WERI-Rb-1 (cell line): ENCODE measurements at regions not wholly inside any gene's neighbourhood (a gene's known extent, or its start where the extent isn't known, plus 50 kb on each side); places are given as distances from the start of the nearest gene placed in this dataset.

Experiments used
- DNase-seq: peaks from one replicate; pipeline ENCODE4 v3.0.0-alpha.2; 2020
- H3K27ac ChIP-seq: fragments of 250-450 bp; sonication (Bioruptor Pico); 2 replicates; pipeline ENCODE4 v1.5.1; 2020; ENCODE audit warnings: mild to moderate bottlenecking, moderate library complexity
- H3K27me3 ChIP-seq: fragments of 250-450 bp; sonication (Bioruptor Pico); 2 replicates; pipeline ENCODE4 v1.5.1; 2021; ENCODE audit warnings: mild to moderate bottlenecking, low read depth, moderate library complexity; ENCODE audit not compliant: insufficient read depth, severe bottlenecking
- H3K36me3 ChIP-seq: fragments of 250-450 bp; sonication (Bioruptor Pico); 2 replicates; pipeline ENCODE4 v1.5.1; 2020; ENCODE audit warnings: mild to moderate bottlenecking, moderate library complexity
- H3K4me3 ChIP-seq: 2 replicates; pipeline ENCODE4 v1.5.1; 2011; ENCODE audit warnings: low read depth, mild to moderate bottlenecking, control low read depth, low read length
- H3K9me3 ChIP-seq: fragments of 250-450 bp; sonication (Bioruptor Pico); 2 replicates; pipeline ENCODE4 v1.5.1; 2021; ENCODE audit warnings: mild to moderate bottlenecking, moderate library complexity; ENCODE audit not compliant: severe bottlenecking
- TF ChIP-seq, protein P1 (sequence below): IDR thresholded peaks from 2 replicates; pipeline ENCODE4 v1.5.1; 2011; ENCODE audit warnings: low read depth, mild to moderate bottlenecking, control low read depth, inconsistent platforms, low read length

DNA sequence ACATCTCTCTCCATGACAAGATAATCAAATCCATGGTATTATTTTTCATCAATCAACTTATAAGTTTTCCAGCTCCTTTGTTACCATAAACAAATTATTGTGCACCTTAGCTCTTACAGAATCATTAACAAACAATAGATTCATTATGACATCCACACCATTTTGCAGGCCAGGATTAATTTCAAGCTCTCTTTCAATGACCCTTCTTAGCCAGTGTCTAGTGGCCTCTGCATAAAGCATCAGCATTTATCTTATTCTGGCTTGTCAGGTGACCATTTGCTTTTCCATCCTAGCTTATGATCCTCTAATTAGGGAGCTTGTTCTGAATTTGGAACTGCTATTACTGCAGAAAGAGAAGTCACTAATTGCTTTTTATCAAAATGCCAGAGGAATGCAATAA lies 806.2 kb upstream of the CHAC2 start:
- TF ChIP-seq, protein P1, sequence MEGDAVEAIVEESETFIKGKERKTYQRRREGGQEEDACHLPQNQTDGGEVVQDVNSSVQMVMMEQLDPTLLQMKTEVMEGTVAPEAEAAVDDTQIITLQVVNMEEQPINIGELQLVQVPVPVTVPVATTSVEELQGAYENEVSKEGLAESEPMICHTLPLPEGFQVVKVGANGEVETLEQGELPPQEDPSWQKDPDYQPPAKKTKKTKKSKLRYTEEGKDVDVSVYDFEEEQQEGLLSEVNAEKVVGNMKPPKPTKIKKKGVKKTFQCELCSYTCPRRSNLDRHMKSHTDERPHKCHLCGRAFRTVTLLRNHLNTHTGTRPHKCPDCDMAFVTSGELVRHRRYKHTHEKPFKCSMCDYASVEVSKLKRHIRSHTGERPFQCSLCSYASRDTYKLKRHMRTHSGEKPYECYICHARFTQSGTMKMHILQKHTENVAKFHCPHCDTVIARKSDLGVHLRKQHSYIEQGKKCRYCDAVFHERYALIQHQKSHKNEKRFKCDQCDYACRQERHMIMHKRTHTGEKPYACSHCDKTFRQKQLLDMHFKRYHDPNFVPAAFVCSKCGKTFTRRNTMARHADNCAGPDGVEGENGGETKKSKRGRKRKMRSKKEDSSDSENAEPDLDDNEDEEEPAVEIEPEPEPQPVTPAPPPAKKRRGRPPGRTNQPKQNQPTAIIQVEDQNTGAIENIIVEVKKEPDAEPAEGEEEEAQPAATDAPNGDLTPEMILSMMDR: no peak
- Histone ChIP-seq H3K27me3 (no peaks in the 10 kb centered on the region), H3K36me3 (no peaks in the 10 kb centered on the region), H3K4me3 (no peak overlapping the region), H3K9me3 (no peaks in the 10 kb centered on the region), H3K27ac (no peak overlapping the region)
- DNase-seq: no peak

DNA sequence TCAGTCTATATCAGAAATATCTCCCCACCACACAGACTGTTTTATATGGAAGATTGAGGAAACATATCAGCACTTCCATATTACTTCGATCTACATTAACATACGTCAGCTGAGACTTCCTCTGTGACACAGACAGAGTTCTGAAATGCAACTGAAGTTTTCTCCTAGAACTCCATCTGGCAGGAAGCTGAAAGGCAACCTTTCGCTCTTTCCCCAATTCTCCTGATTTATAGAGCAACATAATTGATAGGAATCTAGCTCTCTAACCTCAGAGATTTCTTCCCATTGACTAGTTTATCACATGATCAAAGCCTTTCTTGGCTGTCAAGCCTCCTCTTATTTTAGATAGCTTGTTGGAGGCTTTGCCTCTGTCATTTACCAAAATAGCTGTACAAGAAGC lies 806.7 kb upstream of the CHAC2 start:
- TF ChIP-seq, protein P1: no peak
- Histone ChIP-seq H3K27me3 (no peaks in the 10 kb centered on the region), H3K4me3 (no peak overlapping the region), H3K27ac (no peak overlapping the region), H3K9me3 (no peaks in the 10 kb centered on the region), H3K36me3 (no peaks in the 10 kb centered on the region)
- no peak for DNase-seq

DNA sequence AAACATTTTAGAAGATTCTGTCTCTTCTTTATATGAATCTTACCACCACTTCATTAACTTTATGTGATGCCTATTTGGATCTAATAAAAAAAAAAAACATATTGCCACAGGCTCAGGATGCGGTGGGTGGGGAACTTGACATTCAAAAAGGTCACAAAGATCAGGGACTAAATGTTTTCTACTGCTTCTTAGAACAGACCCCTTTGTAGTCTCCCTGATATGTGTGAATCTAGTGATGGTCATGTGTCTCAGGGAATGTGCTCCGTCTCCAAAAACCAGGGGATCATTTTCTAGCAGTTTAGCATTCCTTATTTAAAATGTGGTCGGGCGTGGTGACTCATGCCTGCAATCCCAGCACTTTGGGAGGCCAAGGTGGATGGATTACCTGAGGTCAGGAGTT lies 807.8 kb upstream of the CHAC2 start:
- TF ChIP-seq, protein P1: no peak
- H3K27me3 ChIP-seq: no peaks in the 10 kb centered on the region
- no peak for DNase-seq
- H3K27ac ChIP-seq: no peak overlapping the region
- no peaks in the 10 kb centered on the region for H3K9me3 ChIP-seq
- no peak overlapping the region for H3K4me3 ChIP-seq
- no peaks in the 10 kb centered on the region for H3K36me3 ChIP-seq

DNA sequence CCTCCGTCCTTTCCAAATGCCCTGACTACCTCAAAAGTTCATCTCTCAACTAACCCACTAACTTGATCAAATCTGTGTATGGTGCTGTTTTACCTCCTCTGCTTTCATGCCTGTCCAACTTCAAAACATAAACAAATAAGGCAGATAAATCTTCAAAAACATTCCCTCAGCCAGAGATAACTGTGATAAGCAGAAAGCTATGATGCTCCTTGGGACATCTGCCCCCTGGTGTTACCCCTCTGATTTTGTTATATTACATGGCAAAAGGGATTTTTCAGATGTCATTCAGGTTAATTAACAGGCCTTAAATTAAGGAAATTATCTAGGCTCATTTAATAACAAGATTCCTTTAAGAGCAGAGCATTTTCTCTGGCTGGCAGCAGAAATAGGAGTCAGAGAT lies 810.8 kb upstream of the CHAC2 start:
- no peak overlapping the region for H3K27ac ChIP-seq
- no peaks in the 10 kb centered on the region for H3K36me3 ChIP-seq
- H3K27me3 ChIP-seq: no peaks in the 10 kb centered on the region
- no peak for DNase-seq
- TF ChIP-seq, protein P1: no peak
- H3K9me3 ChIP-seq: no peaks in the 10 kb centered on the region
- H3K4me3 ChIP-seq: no peak overlapping the region

DNA sequence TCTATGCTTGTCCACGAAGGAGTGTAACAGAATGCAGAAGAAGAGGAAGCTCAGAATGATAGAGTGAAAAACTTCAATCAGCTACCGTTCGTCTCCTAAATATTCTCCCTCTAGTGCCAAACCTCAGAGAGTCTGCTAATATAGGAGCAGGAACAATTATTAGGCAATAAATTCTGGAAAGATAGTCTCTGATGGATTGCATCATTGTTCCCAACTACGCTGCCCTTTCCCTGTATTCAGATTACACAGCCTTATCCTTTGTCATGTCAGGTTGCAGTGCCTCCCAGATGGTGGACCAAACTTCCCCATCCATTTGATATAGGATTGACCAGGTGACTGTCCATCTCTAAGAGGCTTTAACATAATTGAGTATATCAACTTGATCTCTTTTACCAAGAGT lies 811.5 kb upstream of the CHAC2 start:
- TF ChIP-seq, protein P1: no peak
- no peaks in the 10 kb centered on the region for H3K9me3 ChIP-seq
- no peak overlapping the region for H3K4me3 ChIP-seq
- H3K27ac ChIP-seq: no peak overlapping the region
- peak; percentile 44 for DNase-seq
- no peaks in the 10 kb centered on the region for H3K27me3 ChIP-seq
- H3K36me3 ChIP-seq: no peaks in the 10 kb centered on the region

DNA sequence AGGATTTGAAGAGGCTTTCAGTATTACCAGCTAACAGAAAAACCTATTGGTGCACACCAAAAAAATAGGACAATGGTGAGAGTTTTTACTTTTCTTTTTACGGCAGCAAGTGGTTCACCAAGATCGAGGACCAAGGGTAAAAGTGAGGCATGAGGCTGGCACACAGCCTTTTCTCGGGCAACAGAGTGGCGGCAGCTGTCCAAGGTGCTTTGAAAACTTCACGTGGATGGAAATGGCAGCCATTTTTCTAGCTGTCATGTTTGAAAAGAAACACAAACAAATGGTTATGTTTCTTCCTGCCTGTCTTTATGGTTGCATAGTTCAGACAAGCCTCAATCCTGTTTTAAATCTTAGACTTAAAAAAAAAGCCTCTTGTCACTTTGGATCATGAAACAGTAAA lies 812.5 kb upstream of the CHAC2 start:
- H3K4me3 ChIP-seq: no peak overlapping the region
- no peak for DNase-seq
- H3K9me3 ChIP-seq: no peaks in the 10 kb centered on the region
- H3K27me3 ChIP-seq: no peaks in the 10 kb centered on the region
- H3K36me3 ChIP-seq: no peaks in the 10 kb centered on the region
- no peak overlapping the region for H3K27ac ChIP-seq
- TF ChIP-seq, protein P1: no peak
